ENCODE measurements at regions not wholly inside any gene's neighbourhood (a gene's known extent, or its start where the extent isn't known, plus 50 kb on each side); places are given as distances from the start of the nearest gene placed in this dataset.

GRCh38 chr6:22949967-22950366, 380.6 kb downstream of the HDGFL1 start:
- TF ChIP-seq POLR2A (IDR thresholded peaks at IDR 0.05): no peak
- no peak for TF ChIP-seq CTCF (IDR thresholded peaks at IDR 0.05)

All from tibial nerve (tissue), 3 donors.